ENCODE measurements at regions not wholly inside any gene's neighbourhood (a gene's known extent, or its start where the extent isn't known, plus 50 kb on each side); places are given as distances from the start of the nearest gene placed in this dataset.

DNA sequence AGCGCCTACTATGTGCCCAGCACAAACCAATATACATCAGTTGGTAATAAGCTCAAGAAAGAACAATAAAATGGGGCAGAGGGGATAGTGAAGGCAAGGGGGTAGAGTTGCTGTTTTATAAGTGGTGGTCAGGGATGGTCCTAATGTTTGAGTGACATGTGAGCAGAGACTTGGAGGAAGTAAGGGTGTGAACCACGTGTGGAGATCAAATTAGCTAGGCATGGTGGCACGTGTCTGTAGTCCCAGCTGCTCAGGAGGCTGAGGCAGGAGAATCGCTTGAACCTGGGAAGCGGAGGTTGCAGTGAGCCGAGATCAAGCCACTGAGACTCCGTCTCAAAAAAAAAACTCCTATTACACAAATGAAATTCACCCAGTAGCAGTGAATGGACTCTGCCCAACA is 56.5 kb downstream of the IRX6 start:
- TF ChIP-seq, protein P1, sequence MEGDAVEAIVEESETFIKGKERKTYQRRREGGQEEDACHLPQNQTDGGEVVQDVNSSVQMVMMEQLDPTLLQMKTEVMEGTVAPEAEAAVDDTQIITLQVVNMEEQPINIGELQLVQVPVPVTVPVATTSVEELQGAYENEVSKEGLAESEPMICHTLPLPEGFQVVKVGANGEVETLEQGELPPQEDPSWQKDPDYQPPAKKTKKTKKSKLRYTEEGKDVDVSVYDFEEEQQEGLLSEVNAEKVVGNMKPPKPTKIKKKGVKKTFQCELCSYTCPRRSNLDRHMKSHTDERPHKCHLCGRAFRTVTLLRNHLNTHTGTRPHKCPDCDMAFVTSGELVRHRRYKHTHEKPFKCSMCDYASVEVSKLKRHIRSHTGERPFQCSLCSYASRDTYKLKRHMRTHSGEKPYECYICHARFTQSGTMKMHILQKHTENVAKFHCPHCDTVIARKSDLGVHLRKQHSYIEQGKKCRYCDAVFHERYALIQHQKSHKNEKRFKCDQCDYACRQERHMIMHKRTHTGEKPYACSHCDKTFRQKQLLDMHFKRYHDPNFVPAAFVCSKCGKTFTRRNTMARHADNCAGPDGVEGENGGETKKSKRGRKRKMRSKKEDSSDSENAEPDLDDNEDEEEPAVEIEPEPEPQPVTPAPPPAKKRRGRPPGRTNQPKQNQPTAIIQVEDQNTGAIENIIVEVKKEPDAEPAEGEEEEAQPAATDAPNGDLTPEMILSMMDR (conservative IDR thresholded peaks at IDR 0.05), result no peak
- no peak for TF ChIP-seq ZFX (IDR thresholded peaks at IDR 0.05)
- no peak overlapping the region for H3K27ac ChIP-seq

DNA sequence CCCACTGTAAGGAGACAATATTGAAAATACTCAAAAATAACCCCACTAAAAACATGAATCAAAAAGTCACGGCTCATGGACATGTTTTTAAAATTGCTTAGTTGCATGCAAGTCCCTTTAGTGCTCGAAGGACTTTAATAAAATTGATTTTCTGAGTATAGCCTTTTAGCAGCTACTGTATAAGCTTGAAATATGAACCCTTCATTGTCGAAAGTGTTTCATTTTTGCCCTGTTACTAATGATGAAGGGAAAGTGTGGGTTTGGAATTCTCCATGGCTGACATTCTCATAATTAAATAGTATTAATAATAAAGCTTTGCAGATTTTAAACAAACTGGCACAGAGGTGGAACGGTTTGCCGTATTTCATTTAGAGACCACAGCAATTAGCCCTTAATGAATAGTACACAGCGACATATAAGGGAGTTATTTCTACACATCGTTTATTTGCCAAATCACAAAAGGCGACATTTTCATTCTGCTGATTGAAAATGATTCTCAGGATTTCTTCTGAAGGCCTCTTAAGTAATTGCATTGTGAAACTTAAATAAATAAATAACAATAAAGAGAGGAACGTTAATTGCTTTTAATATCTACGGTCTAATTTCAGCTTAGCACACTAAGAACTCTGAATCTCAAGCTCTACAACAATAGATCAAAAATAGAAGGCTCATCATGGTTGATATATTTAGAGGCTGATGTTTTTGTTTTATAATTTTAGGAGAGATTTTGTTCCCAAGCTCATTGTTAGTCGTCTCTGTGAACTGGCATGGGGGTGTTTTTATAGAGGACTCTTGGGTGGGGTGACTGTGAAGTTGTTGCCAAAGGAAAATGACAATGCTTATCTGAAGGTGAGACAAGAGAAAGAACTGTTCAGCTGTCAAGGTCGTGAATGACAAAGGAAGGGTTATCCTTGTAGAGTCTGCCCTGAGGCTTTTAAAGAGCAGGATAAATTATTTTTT is 60.6 kb downstream of the IRX6 start:
- H3K27ac ChIP-seq, result no peak overlapping the region
- no peak for TF ChIP-seq ZFX (IDR thresholded peaks at IDR 0.05)
- TF ChIP-seq, protein P1 (conservative IDR thresholded peaks at IDR 0.05), result no peak

DNA sequence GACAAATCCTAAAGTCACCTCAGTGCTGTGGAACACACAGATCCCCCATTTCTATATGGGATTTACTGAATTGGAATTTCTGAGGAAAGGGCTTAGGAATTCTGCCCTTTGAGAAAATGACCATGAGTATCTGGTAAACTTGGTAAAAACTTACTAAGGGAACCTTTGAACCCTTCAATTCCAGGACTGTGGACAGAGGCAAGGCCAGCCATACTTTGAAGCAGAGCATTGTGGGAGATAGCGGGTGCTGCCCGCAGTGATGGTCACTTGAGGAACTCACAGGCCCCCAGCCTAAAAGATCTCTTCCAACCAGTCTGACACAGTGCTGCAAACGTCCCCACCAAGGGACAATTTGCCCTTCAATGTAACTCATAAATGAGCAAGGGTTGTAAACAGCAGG is 61.4 kb downstream of the IRX6 start:
- H3K27ac ChIP-seq, result no peak overlapping the region
- no peak for TF ChIP-seq ZFX (IDR thresholded peaks at IDR 0.05)
- TF ChIP-seq, protein P1 (conservative IDR thresholded peaks at IDR 0.05), result no peak

DNA sequence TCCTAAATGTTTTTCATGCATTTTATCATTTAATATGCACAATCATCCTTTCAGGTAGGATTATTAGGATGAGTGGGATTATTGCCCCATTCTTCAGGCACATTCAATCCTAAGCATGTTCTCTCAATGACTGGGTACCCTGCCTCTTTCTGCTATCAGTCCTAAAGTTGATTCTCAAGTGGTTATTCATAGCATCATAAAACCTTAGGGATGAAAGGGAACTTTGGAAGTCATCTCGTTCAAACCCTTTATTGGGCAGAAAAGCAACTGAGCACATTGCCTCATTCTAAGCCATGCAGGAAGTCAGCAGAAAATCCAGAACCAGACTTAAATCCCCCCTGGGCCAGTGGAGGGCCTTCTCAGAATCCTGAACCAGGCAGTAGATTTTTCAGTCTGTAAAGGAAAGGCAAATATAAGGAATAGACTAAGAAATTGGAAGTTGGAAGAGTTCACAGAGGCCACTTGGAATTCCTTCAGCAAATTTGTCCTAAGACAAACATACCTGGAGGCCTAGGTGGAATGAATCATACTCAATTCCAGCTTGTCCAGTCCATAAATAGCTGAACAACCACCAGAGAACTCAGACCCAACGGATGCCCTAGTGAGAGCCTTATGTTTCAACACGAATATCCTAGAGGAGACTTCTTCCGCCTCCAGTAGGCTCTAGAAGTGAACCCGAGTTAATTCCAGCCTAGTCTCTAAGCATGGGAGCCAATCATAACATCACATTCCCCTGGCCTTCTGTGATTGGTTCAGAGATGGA is 62.7 kb downstream of the IRX6 start:
- TF ChIP-seq ZFX (IDR thresholded peaks at IDR 0.05), result no peak
- TF ChIP-seq, protein P1 (conservative IDR thresholded peaks at IDR 0.05), result no peak
- H3K27ac ChIP-seq, result peak overlapping the region; percentile 56; the same call in 1 of the 2 replicates

DNA sequence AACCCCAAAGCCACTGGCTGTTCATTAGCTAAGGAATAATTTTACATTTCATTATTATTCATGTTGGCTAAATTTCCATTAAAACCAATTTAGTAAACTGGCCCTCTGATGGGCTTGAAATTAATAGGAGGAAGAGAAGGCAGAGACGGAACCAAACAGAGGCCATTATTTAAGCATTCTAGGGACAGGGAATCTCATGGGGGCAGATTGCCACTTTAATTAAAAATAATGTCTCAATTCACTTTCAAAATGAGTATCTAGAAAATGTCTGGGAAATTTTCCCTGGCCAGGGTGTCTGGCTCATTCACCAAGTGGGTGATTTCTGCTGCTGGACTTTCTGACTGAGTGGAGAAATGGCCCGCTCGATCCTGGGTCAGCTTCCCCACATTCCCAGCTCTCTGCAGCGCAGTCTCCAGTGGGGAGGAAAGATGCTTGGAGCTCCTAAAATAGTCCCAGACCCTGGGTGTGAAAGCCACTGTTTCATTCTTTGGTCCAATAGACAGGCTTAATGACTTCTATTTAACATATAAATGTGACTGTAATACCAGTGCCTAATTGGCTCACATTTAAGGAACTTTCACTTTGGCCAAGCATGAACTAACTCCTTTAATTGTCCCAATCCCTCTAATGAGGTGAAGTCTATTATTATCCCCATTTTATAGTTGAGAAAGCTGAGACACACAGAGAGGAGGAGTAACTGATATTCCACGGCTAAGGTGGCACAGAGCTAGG is 64.3 kb downstream of the IRX6 start:
- TF ChIP-seq, protein P1 (conservative IDR thresholded peaks at IDR 0.05), result no peak
- TF ChIP-seq ZFX (IDR thresholded peaks at IDR 0.05), result no peak
- no peak overlapping the region for H3K27ac ChIP-seq

DNA sequence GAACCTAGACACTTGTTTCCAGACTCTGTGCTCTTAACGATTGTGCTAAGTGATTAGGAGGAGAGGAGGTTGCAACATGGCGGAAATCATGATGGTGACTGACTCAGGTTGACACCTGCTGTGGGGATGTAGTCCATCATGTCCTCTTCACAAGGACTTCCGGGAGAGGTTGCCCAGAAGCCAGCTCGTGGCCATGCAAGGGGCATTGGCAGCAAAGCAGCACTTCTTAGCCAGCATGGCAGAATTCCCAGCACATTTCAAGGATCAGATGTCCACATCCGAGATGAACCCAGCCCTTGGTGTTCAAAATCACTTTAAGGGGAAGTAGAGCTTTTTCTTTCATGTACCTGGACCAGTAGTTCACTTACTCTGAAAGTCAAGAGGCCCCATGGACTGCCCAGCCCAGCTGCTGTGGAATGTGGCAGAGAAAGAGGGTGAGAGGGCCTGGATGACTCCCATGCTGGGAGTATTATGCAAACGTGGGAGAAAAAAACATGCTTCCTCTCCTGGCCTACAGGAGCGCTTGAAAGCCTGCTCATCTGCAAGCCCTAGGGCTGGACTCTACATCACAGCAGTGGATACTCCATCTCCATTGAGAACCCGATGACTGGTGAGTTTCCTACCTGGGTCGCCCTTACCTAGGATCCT is 65.5 kb downstream of the IRX6 start:
- peak overlapping the region; percentile 18 for H3K27ac ChIP-seq
- TF ChIP-seq, protein P1 (conservative IDR thresholded peaks at IDR 0.05), result no peak
- no peak for TF ChIP-seq ZFX (IDR thresholded peaks at IDR 0.05)
